HCT116 (cell line): ENCODE measurements at regions not wholly inside any gene's neighbourhood (a gene's known extent, or its start where the extent isn't known, plus 50 kb on each side); places are given as distances from the start of the nearest gene placed in this dataset.

Source experiments
- ATAC-seq: fragments of 200-7000 bp; cut with Tn5 transposase; 2 replicates; pipeline ENCODE4 v1.9.1; 2020; ENCODE audit warnings: mild to moderate bottlenecking, moderate library complexity
- BruUV-seq: library from RNA; stranded (reverse); fragments of 400-500 nt; replicated peaks from 2 replicates; lab custom pipeline; 2021; lab: Mats Ljungman, UMichigan
- CTCF ChIA-PET: fragments of 300-600 bp; sonication (Branson Sonifier 250); formaldehyde crosslinking; loops from one replicate; lab custom pipeline; 2021; ENCODE audit warnings: antibody characterized with exemption; lab: Charles Lee
- POLR2A ChIA-PET: fragments of 300-600, 350-600 bp; sonication (Branson Sonifier 250); formaldehyde crosslinking; loops from one replicate; lab custom pipeline; 2021; ENCODE audit warnings: antibody characterized with exemption; lab: Charles Lee
- RAD21 ChIA-PET, 2 experiments: fragments of 300-600 bp; sonication (Branson Sonifier 250); formaldehyde crosslinking; loops; one replicate each; lab custom pipeline; 2023; ENCODE audit warnings: low total read pairs in 2 of 2; ENCODE audit not compliant: uncharacterized antibody in 2 of 2, unreplicated experiment in 2 of 2, low non-redundant PET in 1 of 2; lab: Charles Lee
- DNase-seq: peaks from one replicate; pipeline ENCODE4 v3.0.0-alpha.2; 2010; ENCODE audit warnings: low read depth, low spot score
- H2AFZ ChIP-seq: fragments of 200-600 bp; shearing (Covaris generic), sonication (generic); 2 replicates; pipeline ENCODE4 v1.6.1; 2017; ENCODE audit warnings: low read depth, mixed run types, mixed read lengths, antibody characterized with exemption, low read length; ENCODE audit not compliant: poor library complexity, severe bottlenecking
- H3K27ac ChIP-seq: 2 replicates; pipeline ENCODE4 v1.5.1; 2012; ENCODE audit warnings: low read depth, low read length
- H3K27me3 ChIP-seq: fragments of 200-600 bp; sonication (generic); 2 replicates; pipeline ENCODE4 v1.6.1; 2016; ENCODE audit warnings: mixed run types, low read length, mixed read lengths; ENCODE audit not compliant: insufficient read depth
- H3K36me3 ChIP-seq, 2 experiments: fragments of 200-500 bp in 1 of 2; fragments of 200-600 bp in 1 of 2; sonication (Bioruptor generic) in 1 of 2; sonication (generic) in 1 of 2; 2 replicates each; pipeline versions ENCODE4 v1.5.1 to v1.6.1; 2014 to 2016; ENCODE audit warnings: low read length in 2 of 2, inconsistent platforms in 1 of 2, mixed read lengths in 1 of 2, mixed run types in 1 of 2; ENCODE audit not compliant: insufficient read depth in 2 of 2, control insufficient read depth in 1 of 2
- H3K4me1 ChIP-seq, 2 experiments: fragments of 200-600 bp in 1 of 2; sonication (generic) in 1 of 2; 2 replicates each; pipeline versions ENCODE4 v1.5.1 to v1.6.1; 2012 to 2017; ENCODE audit warnings: low read length in 2 of 2, inconsistent platforms in 1 of 2, mild to moderate bottlenecking in 1 of 2, mixed read lengths in 1 of 2, mixed run types in 1 of 2, moderate library complexity in 1 of 2; ENCODE audit not compliant: insufficient read depth in 2 of 2, control insufficient read depth in 1 of 2
- H3K4me2 ChIP-seq: fragments of 200-600 bp; sonication (generic); 2 replicates; pipeline ENCODE4 v1.6.1; 2017; ENCODE audit warnings: mixed run types, low read length, mixed read lengths
- H3K4me3 ChIP-seq, 2 experiments: fragments of 200-600 bp in 1 of 2; sonication (generic) in 1 of 2; replicated peaks in 1 of 2; 2 replicates each; pipeline ENCODE4 v1.5.1; 2011 to 2016; ENCODE audit warnings: low read length in 2 of 2, control low read depth in 1 of 2, low read depth in 1 of 2, mild to moderate bottlenecking in 1 of 2, mixed read lengths in 1 of 2, mixed run types in 1 of 2
- H3K79me2 ChIP-seq: fragments of 200-600 bp; sonication (generic); 2 replicates; pipeline ENCODE4 v1.6.1; 2017; ENCODE audit warnings: mild to moderate bottlenecking, mixed run types, low read length, moderate library complexity, mixed read lengths; ENCODE audit not compliant: insufficient read depth
- H3K9ac ChIP-seq: fragments of 200-600 bp; sonication (generic); 2 replicates; pipeline ENCODE4 v1.6.1; 2016; ENCODE audit warnings: low read length, mixed read lengths
- H3K9me2 ChIP-seq: fragments of 200-600 bp; sonication (generic), shearing (Covaris generic); 2 replicates; pipeline ENCODE4 v1.6.1; 2017; ENCODE audit warnings: mixed run types, mild to moderate bottlenecking, moderate library complexity; ENCODE audit not compliant: insufficient read depth
- H3K9me3 ChIP-seq, 2 experiments: fragments of 200-500 bp in 1 of 2; fragments of 200-600 bp in 1 of 2; sonication (Bioruptor generic) in 1 of 2; sonication (generic) in 1 of 2; 2 replicates each; pipeline ENCODE4 v1.6.1; 2014 to 2017; ENCODE audit warnings: low read length in 2 of 2, mixed read lengths in 2 of 2, inconsistent platforms in 1 of 2, low read depth in 1 of 2, mild to moderate bottlenecking in 1 of 2, mixed run types in 1 of 2, moderate library complexity in 1 of 2; ENCODE audit not compliant: control insufficient read depth in 1 of 2, insufficient read depth in 1 of 2
- H4K20me1 ChIP-seq: fragments of 200-600 bp; sonication (generic), shearing (Covaris generic); 2 replicates; pipeline ENCODE4 v1.6.1; 2017; ENCODE audit warnings: mixed run types, mild to moderate bottlenecking, moderate library complexity; ENCODE audit not compliant: insufficient read depth
- CBX3 ChIP-seq: IDR thresholded peaks from 2 replicates; pipeline ENCODE4 v1.6.1; 2012; ENCODE audit warnings: low read depth
- CEBPB ChIP-seq: IDR thresholded peaks from 2 replicates; pipeline ENCODE4 v1.6.1; 2012; ENCODE audit warnings: low read depth
- EGR1 ChIP-seq: IDR thresholded peaks from 2 replicates; pipeline ENCODE4 v1.6.1; 2012; ENCODE audit warnings: low read depth
- EZH2 ChIP-seq: fragments of 200-600 bp; sonication (generic); IDR thresholded peaks from 2 replicates; pipeline ENCODE4 v1.6.1; 2017; ENCODE audit warnings: antibody characterized with exemption, mixed run types
- EZH2phosphoT487 ChIP-seq: fragments of 200-600 bp; IDR thresholded peaks from 2 replicates; pipeline ENCODE4 v1.6.1; 2018; ENCODE audit warnings: antibody characterized with exemption, borderline replicate concordance
- MAX ChIP-seq: IDR thresholded peaks from 2 replicates; pipeline ENCODE4 v1.6.1; 2012
- POLR2A ChIP-seq: IDR thresholded peaks from 2 replicates; pipeline ENCODE4 v1.7.0; 2011; ENCODE audit warnings: borderline replicate concordance; ENCODE audit not compliant: insufficient read depth, insufficient read length; ENCODE audit errors: extremely low read depth
- POLR2AphosphoS5 ChIP-seq: IDR thresholded peaks from 2 replicates; pipeline ENCODE4 v1.6.1; 2011; ENCODE audit warnings: mild to moderate bottlenecking, low read depth, low read length, moderate library complexity
- RAD21 ChIP-seq: IDR thresholded peaks from 2 replicates; pipeline ENCODE4 v1.6.1; 2012; ENCODE audit warnings: low read depth, mild to moderate bottlenecking
- REST ChIP-seq: IDR thresholded peaks from 2 replicates; pipeline ENCODE4 v1.6.1; 2012; ENCODE audit warnings: low read depth
- SIN3A ChIP-seq: IDR thresholded peaks from 2 replicates; pipeline ENCODE4 v1.6.1; 2012; ENCODE audit warnings: low read depth
- ZFX ChIP-seq: fragments of 450-650 bp; IDR thresholded peaks from 2 replicates; pipeline ENCODE4 v1.6.1; 2017
- intact Hi-C: fragments of 100-400 bp; cut with micrococcal nuclease; formaldehyde crosslinking; loops from 2 replicates; pipeline ENCODE4 v1.10.0; 2022

GRCh38 chr5:56499491-56499890 is 266.4 kb upstream of the ANKRD55 start (continued):
- TF ChIP-seq REST (no peak), EGR1 (no peak), CEBPB (no peak), POLR2AphosphoS5 (no peak), RAD21 (no peak), EZH2 (no peak)

GRCh38 chr5:56498759-56499395 is 265.7 kb upstream of the ANKRD55 start:
- Histone ChIP-seq H4K20me1 (no peaks in the 10 kb centered on the region), H3K27ac (no peak overlapping the region), H3K4me2 (no peak overlapping the region), H3K4me1 (no peaks in the 10 kb centered on the region), H3K9me3 (no peaks in the 10 kb centered on the region), H2AFZ (no peak overlapping the region)
- ChIA-PET CTCF (no interaction called here), POLR2A (no interaction called here), RAD21 (no interaction called here)
- DNase-seq: no peak
- no TSS peak for BruUV-seq
- TF ChIP-seq EGR1: no peak
- TF ChIP-seq SIN3A: no peak
- no peak for TF ChIP-seq CBX3
- no peak for TF ChIP-seq MAX
- TF ChIP-seq ZFX: no peak
- TF ChIP-seq POLR2A: no peak
- TF ChIP-seq EZH2phosphoT487: no peak
- TF ChIP-seq, all 23 proteins: peak for 0
- H3K9me2 ChIP-seq: no peaks in the 10 kb centered on the region
- no peaks in the 10 kb centered on the region for H3K27me3 ChIP-seq
- no peak for ATAC-seq
- intact Hi-C loops: no loop called here
- H3K79me2 ChIP-seq: no peaks in the 10 kb centered on the region
- no peak overlapping the region for H3K9ac ChIP-seq
- no peak overlapping the region for H3K4me3 ChIP-seq
- H3K36me3 ChIP-seq: no peaks in the 10 kb centered on the region
